SK-N-SH (cell line): ENCODE measurements at regions not wholly inside any gene's neighbourhood (a gene's known extent, or its start where the extent isn't known, plus 50 kb on each side); places are given as distances from the start of the nearest gene placed in this dataset.
A peak's percentile ranks its signal among the peaks of the same experiment; 100 is the strongest.

Source experiments
- CTCF ChIA-PET: fragments of 300-600, 350-600 bp; formaldehyde crosslinking; extraction: SDS; loops from one replicate; lab custom pipeline; 2021; lab: Yijun Ruan, JAX
- POLR2A ChIA-PET: fragments of 350-600 bp; sonication (Branson Sonifier 250); formaldehyde crosslinking; extraction: SDS; loops from one replicate; lab custom pipeline; 2020; ENCODE audit warnings: antibody characterized with exemption, inconsistent platforms; lab: Yijun Ruan, JAX
- DNase-seq: peaks from one replicate; pipeline ENCODE4 v3.0.0; 2012
- H2AFZ ChIP-seq: fragments of 200-600 bp; sonication (generic); 2 replicates; pipeline ENCODE4 v1.8.1; 2016; ENCODE audit warnings: antibody characterized with exemption, mild to moderate bottlenecking, low read depth
- H3F3A ChIP-seq: fragments of 200-600 bp; sonication (generic); replicated peaks from 2 replicates; pipeline ENCODE3; 2016; ENCODE audit warnings: antibody characterized with exemption, mild to moderate bottlenecking; ENCODE audit not compliant: insufficient read depth
- H3K27ac ChIP-seq, 2 experiments: fragments of 200-500 bp in 1 of 2; fragments of 200-600 bp in 1 of 2; sonication (Bioruptor generic) in 1 of 2; sonication (generic), shearing (Covaris generic) in 1 of 2; 2 replicates each; pipeline versions ENCODE4 v1.5.1 to v1.6.1; 2014 to 2016; ENCODE audit warnings: low read depth in 2 of 2, inconsistent platforms in 1 of 2, low read length in 1 of 2, mild to moderate bottlenecking in 1 of 2, mixed read lengths in 1 of 2
- H3K27me3 ChIP-seq: fragments of 200-600 bp; sonication (generic), shearing (Covaris generic); 2 replicates; pipeline ENCODE4 v1.6.1; 2016; ENCODE audit warnings: mixed run types; ENCODE audit not compliant: insufficient read depth
- H3K36me3 ChIP-seq, 2 experiments: fragments of 200-500 bp in 1 of 2; fragments of 200-600 bp in 1 of 2; sonication (Bioruptor generic) in 1 of 2; sonication (generic) in 1 of 2; replicated peaks in 1 of 2; 2 replicates each; pipeline versions ENCODE3 to v1.5.1; 2014 to 2016; ENCODE audit warnings: low read length in 1 of 2, mild to moderate bottlenecking in 1 of 2; ENCODE audit not compliant: insufficient read depth in 2 of 2, control insufficient read depth in 1 of 2
- H3K4me1 ChIP-seq, 2 experiments: fragments of 200-500 bp in 1 of 2; fragments of 200-600 bp in 1 of 2; sonication (Bioruptor generic) in 1 of 2; sonication (generic), shearing (Covaris generic) in 1 of 2; 2 replicates each; pipeline versions ENCODE4 v1.5.1 to v1.6.1; 2014 to 2016; ENCODE audit warnings: low read depth in 1 of 2, low read length in 1 of 2, mixed run types in 1 of 2; ENCODE audit not compliant: insufficient read depth in 2 of 2, control insufficient read depth in 1 of 2
- H3K4me2 ChIP-seq: fragments of 200-600 bp; sonication (generic), shearing (Covaris generic); 2 replicates; pipeline ENCODE4 v1.6.1; 2017; ENCODE audit warnings: mixed run types
- H3K4me3 ChIP-seq, 2 experiments: fragments of 200-500 bp in 1 of 2; fragments of 200-600 bp in 1 of 2; sonication (Bioruptor generic) in 1 of 2; sonication (generic), shearing (Covaris generic) in 1 of 2; 2 replicates each; pipeline versions ENCODE4 v1.5.1 to v1.8.1; 2014 to 2016; ENCODE audit warnings: low read depth in 2 of 2, inconsistent platforms in 1 of 2, low read length in 1 of 2, mild to moderate bottlenecking in 1 of 2, mixed read lengths in 1 of 2, moderate library complexity in 1 of 2
- H3K79me2 ChIP-seq: fragments of 200-600 bp; sonication (generic); 2 replicates; pipeline ENCODE4 v1.8.1; 2017; ENCODE audit warnings: mild to moderate bottlenecking; ENCODE audit not compliant: insufficient read depth
- H3K9ac ChIP-seq: fragments of 200-600 bp; sonication (generic); 2 replicates; pipeline ENCODE4 v1.6.1; 2017; ENCODE audit warnings: mixed run types
- H3K9me2 ChIP-seq: fragments of 200-600 bp; sonication (generic); 2 replicates; pipeline ENCODE4 v1.6.1; 2017; ENCODE audit warnings: mixed run types
- H3K9me3 ChIP-seq: fragments of 200-600 bp; sonication (generic); 2 replicates; pipeline ENCODE4 v1.6.1; 2017; ENCODE audit warnings: mixed run types, mild to moderate bottlenecking, moderate library complexity
- H4K20me1 ChIP-seq: fragments of 200-600 bp; sonication (generic); 2 replicates; pipeline ENCODE4 v1.6.1; 2017; ENCODE audit warnings: mild to moderate bottlenecking, mixed run types; ENCODE audit not compliant: insufficient read depth
- ELF1 ChIP-seq: IDR thresholded peaks from 2 replicates; pipeline ENCODE4 v1.4.0; 2012
- FOXJ3 ChIP-seq: sonication (generic); formaldehyde crosslinking; IDR thresholded peaks from 2 replicates; pipeline ENCODE4 v1.5.1; 2020; ENCODE audit warnings: mild to moderate bottlenecking, missing genetic modification reagents
- GATA2 ChIP-seq: sonication (generic); formaldehyde crosslinking; IDR thresholded peaks from 2 replicates; pipeline ENCODE4 v1.5.0; 2020; ENCODE audit warnings: mild to moderate bottlenecking, missing genetic modification reagents
- JUND ChIP-seq: IDR thresholded peaks from 2 replicates; pipeline ENCODE4 v1.4.0; 2012
- RCOR1 ChIP-seq: fragments of 150-350 bp; IDR thresholded peaks from 2 replicates; pipeline ENCODE4 v1.6.1; 2017; ENCODE audit warnings: antibody characterized with exemption, low read length
- REST ChIP-seq: IDR thresholded peaks from 2 replicates; pipeline ENCODE4 v1.6.1; 2012; ENCODE audit warnings: mild to moderate bottlenecking, low read depth, low read length, moderate library complexity
- SIN3A ChIP-seq: IDR thresholded peaks from 2 replicates; pipeline ENCODE4 v1.6.1; 2012; ENCODE audit warnings: low read depth, mild to moderate bottlenecking, low read length, moderate library complexity, borderline replicate concordance
- TCF12 ChIP-seq: IDR thresholded peaks from 2 replicates; pipeline ENCODE4 v1.4.0; 2012
- USF1 ChIP-seq: IDR thresholded peaks from 2 replicates; pipeline ENCODE4 v1.4.0; 2012; ENCODE audit warnings: low read depth, borderline replicate concordance
- YY1 ChIP-seq: IDR thresholded peaks from 2 replicates; pipeline ENCODE4 v1.4.0; 2012; ENCODE audit warnings: low read depth, mild to moderate bottlenecking
- WGBS: methylation state at CpG from one replicate; pipeline ENCODE4 v1.1.6; 2017; ENCODE audit warnings: low lambda C conversion rate; 5-methylcytosine and 5-hydroxymethylcytosine counted together

DNA sequence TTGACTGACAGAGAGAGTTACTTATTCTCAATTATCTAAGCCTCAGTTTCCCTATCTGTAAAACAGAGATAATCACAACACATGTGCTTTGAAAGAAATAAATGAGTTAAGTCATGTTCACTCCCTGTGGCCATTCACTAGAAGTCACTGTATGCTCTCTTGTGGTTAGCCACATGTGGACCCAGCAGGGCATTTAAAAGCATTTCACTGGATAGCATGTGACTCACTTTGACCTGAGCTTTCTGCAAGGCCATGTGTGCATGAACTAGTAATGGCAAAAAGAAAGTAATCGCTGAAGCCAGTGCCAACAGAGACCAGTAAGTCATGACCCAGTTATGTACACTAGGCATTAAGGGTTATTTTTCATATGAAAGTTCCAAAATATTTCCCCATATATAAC lies 557.0 kb upstream of the IGFBP3 start:
- no peak for DNase-seq
- Histone ChIP-seq H3F3A (no peaks in the 10 kb centered on the region), H4K20me1 (no peaks in the 10 kb centered on the region), H2AFZ (no peak overlapping the region), H3K4me1 (no peaks in the 10 kb centered on the region), H3K9me2 (no peaks in the 10 kb centered on the region), H3K9me3 (no peaks in the 10 kb centered on the region), H3K4me2 (no peak overlapping the region), H3K4me3 (no peak overlapping the region), H3K27me3 (no peaks in the 10 kb centered on the region), H3K79me2 (no peaks in the 10 kb centered on the region), H3K9ac (no peak overlapping the region), H3K36me3 (no peaks in the 10 kb centered on the region), H3K27ac (no peak overlapping the region)
- WGBS: 55% methylated on average over 1 of the region's 1 CpG
- POLR2A ChIA-PET: no interaction called here
- TF ChIP-seq GATA2 (no peak), SIN3A (no peak), REST (no peak), TCF12 (peak; percentile 43), ELF1 (no peak), JUND (no peak), FOXJ3 (no peak), YY1 (no peak)
- CTCF ChIA-PET: interaction anchor here (0.6 kb wide), 1 partner anchor 569 kb away, joined by 3 read pairs; no protein-coding TSS in a partner anchor

- Histone ChIP-seq H3K9ac (no peak overlapping the region), H3K4me2 (no peak overlapping the region), H2AFZ (no peak overlapping the region), H3K9me3 (peaks cover 36% of the 10 kb centered on the region; the same call in 1 of the 2 replicates), H4K20me1 (no peaks in the 10 kb centered on the region), H3K36me3 (no peaks in the 10 kb centered on the region), H3K4me3 (no peak overlapping the region; a peak in 1 of 4 replicates), H3K9me2 (no peaks in the 10 kb centered on the region), H3K79me2 (no peaks in the 10 kb centered on the region), H3K27ac (no peak overlapping the region), H3K4me1 (no peaks in the 10 kb centered on the region), H3K27me3 (no peaks in the 10 kb centered on the region), H3F3A (no peaks in the 10 kb centered on the region)
- peak; percentile 3 for DNase-seq
- 19% methylated on average over 6 of the region's 6 CpGs for WGBS
- CTCF ChIA-PET: no interaction called here
- POLR2A ChIA-PET: no interaction called here
- TF ChIP-seq REST (peak; percentile 46; the same call in 1 of the 2 replicates), ELF1 (no peak), RCOR1 (peak; percentile 42; the same call in 1 of the 2 replicates), TCF12 (peak; percentile 16; the same call in 1 of the 2 replicates), USF1 (peak; percentile 60; the same call in 1 of the 2 replicates)
Measured at GRCh38 chr7:46468753-46469356, 547.8 kb upstream of the IGFBP3 start.
